Thoracic aorta (tissue), 2 donors: ENCODE measurements at regions not wholly inside any gene's neighbourhood (a gene's known extent, or its start where the extent isn't known, plus 50 kb on each side); places are given as distances from the start of the nearest gene placed in this dataset.

Experiments used
- ATAC-seq: fragments of 150-250 bp; one replicate; pipeline ENCODE4 v1.8.0; 2017; ENCODE audit warnings: low read depth; ENCODE audit not compliant: insufficient number of reproducible peaks, low FRiP score
- DNase-seq: peaks from one replicate; pipeline ENCODE4 v3.0.0-alpha.2; 2020; ENCODE audit warnings: low spot score
- H3K27ac ChIP-seq, 2 donors: fragments of 200-600 bp; sonication (generic); 1 replicate in 1 of 2; 2 replicates in 1 of 2; pipeline ENCODE4 v1.5.1; 2016; ENCODE audit warnings: mild to moderate bottlenecking in 2 of 2, moderate library complexity in 2 of 2
- H3K27me3 ChIP-seq: fragments of 200-600 bp; sonication (generic); replicated peaks from 2 replicates; pipeline ENCODE4 v1.6.0; 2016; ENCODE audit warnings: mild to moderate bottlenecking; ENCODE audit not compliant: insufficient read depth
- H3K36me3 ChIP-seq: fragments of 200-600 bp; sonication (generic); one replicate; pipeline ENCODE4 v1.5.1; 2016
- H3K4me1 ChIP-seq, 2 donors: fragments of 200-600 bp; sonication (generic); 1 replicate in 1 of 2; 2 replicates in 1 of 2; pipeline versions ENCODE4 v1.5.1 to v1.6.0; 2016; ENCODE audit warnings: low read depth in 2 of 2, mild to moderate bottlenecking in 1 of 2; ENCODE audit not compliant: control insufficient read depth in 1 of 2
- H3K4me3 ChIP-seq: fragments of 200-600 bp; sonication (generic); 2 replicates; pipeline ENCODE4 v1.5.1; 2016; ENCODE audit warnings: mild to moderate bottlenecking
- H3K9me3 ChIP-seq: fragments of 200-600 bp; sonication (generic); 2 replicates; pipeline ENCODE4 v1.5.1; 2016
- TF ChIP-seq, protein P1 (sequence below): fragments of 200-600 bp; sonication (generic); IDR thresholded peaks from one replicate; pipeline ENCODE4 v1.5.1; 2019; ENCODE audit warnings: antibody characterized with exemption

DNA sequence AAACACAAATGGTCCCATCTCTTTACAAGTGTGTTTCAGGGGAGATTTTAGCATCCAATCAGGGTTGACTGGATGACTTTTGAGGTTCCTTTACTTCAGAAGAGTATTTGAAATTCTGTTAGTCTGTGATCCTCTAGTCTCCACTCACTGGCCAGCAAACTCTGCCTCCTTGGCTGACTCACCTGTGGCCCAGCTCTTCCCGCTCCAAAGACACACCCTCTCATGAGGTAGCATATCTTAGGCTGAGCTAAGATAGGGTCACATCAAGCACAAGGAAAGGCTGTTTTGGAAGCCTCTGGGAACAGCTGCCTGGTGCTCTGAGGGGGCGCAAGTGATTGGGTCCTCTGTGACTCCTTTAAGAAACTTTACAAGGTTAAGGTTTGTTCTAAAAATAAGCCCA is 102.3 kb upstream of the FGGY start:
- Histone ChIP-seq H3K27ac (no peak overlapping the region), H3K4me3 (no peak overlapping the region), H3K9me3 (no peaks in the 10 kb centered on the region), H3K36me3 (no peaks in the 10 kb centered on the region), H3K27me3 (no peaks in the 10 kb centered on the region), H3K4me1 (peaks cover 0 to 19% of the 10 kb centered on the region in 2 donors)
- no peak for DNase-seq
- ATAC-seq, result no peak
- TF ChIP-seq, protein P1, sequence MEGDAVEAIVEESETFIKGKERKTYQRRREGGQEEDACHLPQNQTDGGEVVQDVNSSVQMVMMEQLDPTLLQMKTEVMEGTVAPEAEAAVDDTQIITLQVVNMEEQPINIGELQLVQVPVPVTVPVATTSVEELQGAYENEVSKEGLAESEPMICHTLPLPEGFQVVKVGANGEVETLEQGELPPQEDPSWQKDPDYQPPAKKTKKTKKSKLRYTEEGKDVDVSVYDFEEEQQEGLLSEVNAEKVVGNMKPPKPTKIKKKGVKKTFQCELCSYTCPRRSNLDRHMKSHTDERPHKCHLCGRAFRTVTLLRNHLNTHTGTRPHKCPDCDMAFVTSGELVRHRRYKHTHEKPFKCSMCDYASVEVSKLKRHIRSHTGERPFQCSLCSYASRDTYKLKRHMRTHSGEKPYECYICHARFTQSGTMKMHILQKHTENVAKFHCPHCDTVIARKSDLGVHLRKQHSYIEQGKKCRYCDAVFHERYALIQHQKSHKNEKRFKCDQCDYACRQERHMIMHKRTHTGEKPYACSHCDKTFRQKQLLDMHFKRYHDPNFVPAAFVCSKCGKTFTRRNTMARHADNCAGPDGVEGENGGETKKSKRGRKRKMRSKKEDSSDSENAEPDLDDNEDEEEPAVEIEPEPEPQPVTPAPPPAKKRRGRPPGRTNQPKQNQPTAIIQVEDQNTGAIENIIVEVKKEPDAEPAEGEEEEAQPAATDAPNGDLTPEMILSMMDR, result no peak

DNA sequence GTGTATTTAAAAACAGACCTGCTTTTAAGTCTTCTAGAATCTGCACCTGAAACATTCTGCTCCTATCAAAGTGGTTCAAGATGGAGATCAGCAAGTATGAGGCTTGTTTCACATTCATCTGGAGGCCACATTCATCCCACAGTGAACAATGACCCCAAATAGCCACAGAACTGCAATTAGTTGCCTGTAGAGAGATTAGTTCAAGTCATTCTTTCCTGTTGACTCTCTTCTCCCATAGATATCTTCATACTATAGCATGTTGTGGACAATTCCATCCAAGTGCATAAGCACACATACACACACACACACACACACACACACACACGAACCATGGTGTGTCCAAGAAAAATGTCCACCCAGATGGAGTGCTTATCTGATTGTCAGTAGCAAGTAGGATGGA is 101.7 kb upstream of the FGGY start:
- ATAC-seq, result no peak
- TF ChIP-seq, protein P1, result no peak
- no peaks in the 10 kb centered on the region for H3K27me3 ChIP-seq

DNA sequence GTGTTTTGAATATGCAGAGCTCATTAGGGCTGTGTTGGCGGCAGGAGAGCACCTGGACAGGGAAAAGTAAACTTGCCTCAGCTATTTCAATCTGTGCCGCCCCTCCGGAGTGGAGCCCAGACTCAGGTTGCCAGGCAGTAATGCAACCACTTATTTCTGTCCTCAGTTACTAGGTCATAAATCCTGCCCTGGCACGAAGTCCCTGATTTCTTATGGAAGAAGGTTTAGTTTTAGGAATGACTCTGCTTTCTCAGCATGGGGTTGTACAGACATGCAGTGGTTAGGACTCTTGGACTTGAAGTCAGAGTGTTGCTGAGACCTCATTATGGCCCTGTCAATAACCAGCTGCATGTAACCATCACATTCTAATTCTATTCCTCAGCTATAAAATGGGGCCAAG is 98.3 kb upstream of the FGGY start:
- H3K27me3 ChIP-seq, result no peaks in the 10 kb centered on the region
- no peaks in the 10 kb centered on the region for H3K9me3 ChIP-seq
- H3K27ac ChIP-seq, result peak overlapping the region; percentile 18 to 32
- no peak for ATAC-seq
- H3K4me1 ChIP-seq, result peaks cover 13 to 48% of the 10 kb centered on the region in 2 donors
- no peak overlapping the region for H3K4me3 ChIP-seq
- no peaks in the 10 kb centered on the region for H3K36me3 ChIP-seq
- TF ChIP-seq, protein P1, result no peak
- no peak for DNase-seq

More for the DNA sequence above, 101.7 kb upstream of the FGGY start:
- Histone ChIP-seq H3K4me1 (peaks cover 0 to 19% of the 10 kb centered on the region in 2 donors), H3K4me3 (no peak overlapping the region), H3K36me3 (no peaks in the 10 kb centered on the region), H3K27ac (no peak overlapping the region), H3K9me3 (no peaks in the 10 kb centered on the region)
- DNase-seq, result no peak

DNA sequence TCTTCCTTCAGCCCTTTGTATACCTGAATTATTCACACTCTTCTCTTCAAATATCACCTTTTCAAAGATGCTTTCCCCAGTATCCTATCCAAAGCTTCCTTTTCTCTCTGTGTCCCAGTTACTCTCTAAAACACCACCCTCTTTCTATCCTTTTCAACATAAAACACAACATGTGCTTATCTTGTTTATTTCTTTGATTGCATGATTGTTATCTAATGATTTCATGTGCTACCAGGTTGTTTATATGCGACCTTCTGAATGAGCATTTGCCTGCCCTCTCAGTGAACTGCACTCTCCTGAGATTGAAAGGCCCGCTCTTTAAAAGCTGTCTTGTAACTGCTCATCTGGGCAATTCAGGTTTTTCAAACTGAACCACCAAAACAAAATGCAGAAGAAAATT is 97.7 kb upstream of the FGGY start:
- TF ChIP-seq, protein P1, result no peak
- no peaks in the 10 kb centered on the region for H3K9me3 ChIP-seq
- no peak overlapping the region for H3K27ac ChIP-seq
- no peak overlapping the region for H3K4me3 ChIP-seq
- no peak for DNase-seq
- no peaks in the 10 kb centered on the region for H3K27me3 ChIP-seq
- no peak for ATAC-seq
- H3K4me1 ChIP-seq, result peaks cover 18 to 54% of the 10 kb centered on the region in 2 donors
- no peaks in the 10 kb centered on the region for H3K36me3 ChIP-seq

DNA sequence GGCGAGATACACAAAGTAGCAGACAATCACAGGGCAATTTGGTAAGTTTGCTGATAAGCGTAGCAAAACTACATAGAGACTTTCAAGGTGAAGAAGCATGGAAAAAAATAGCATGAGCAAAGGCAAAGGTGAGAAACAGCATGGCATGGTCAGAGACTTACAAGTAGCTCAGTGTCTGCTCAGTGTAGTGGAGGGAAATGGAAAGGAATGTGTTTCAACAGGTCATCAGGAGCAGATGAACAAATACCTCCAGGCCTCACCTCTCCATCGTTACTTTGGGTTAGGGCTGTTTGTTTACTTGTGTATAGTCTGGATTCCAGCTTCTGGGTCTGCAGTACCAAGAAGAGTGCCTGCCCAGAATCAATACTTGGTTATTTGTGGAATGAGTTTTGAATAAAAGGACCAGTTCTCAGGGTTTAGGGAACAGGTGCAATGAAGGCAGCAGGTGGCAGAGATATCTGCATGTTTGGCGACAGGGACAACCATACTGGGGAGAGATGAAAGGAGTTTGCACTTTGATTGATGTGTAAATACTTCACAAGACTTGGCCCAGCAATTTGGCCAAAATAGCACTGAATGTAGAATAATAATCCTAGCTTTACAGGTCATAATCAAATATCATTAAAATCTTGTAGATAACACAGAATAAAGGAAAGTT is 97.0 kb upstream of the FGGY start:
- H3K4me1 ChIP-seq, result peaks cover 22 to 56% of the 10 kb centered on the region in 2 donors
- H3K27ac ChIP-seq, result no peak overlapping the region
- ATAC-seq (no peak), DNase-seq (no peak)
- peaks cover 3% of the 10 kb centered on the region for H3K9me3 ChIP-seq
- H3K4me3 ChIP-seq, result no peak overlapping the region
- TF ChIP-seq, protein P1, result no peak
- H3K27me3 ChIP-seq, result no peaks in the 10 kb centered on the region
- no peaks in the 10 kb centered on the region for H3K36me3 ChIP-seq
